ENCODE measurements at regions not wholly inside any gene's neighbourhood (a gene's known extent, or its start where the extent isn't known, plus 50 kb on each side); places are given as distances from the start of the nearest gene placed in this dataset.
A peak's percentile ranks its signal among the peaks of the same experiment; 100 is the strongest.

DNA sequence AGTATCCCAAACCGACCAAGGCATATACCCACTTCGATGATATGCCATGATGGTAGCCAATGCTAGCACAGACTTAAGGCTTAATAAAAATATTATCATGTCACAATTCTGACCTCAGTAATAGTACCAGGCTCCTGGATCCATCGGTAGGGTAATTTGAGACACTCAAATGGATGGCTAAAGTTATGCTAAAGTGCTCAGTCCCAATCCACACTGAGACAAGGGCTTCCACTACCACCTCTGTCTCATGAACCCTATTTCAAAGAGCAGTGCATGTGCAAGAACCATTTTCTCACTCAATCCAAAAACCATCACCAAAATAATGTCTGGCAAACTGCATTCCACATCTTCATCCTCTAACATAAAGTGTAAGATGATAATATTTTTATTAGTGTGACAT lies 122.4 kb upstream of the KRR1 start:
- Histone ChIP-seq H3K23ac (ENCODE audit: low read depth, low read length) (no peak overlapping the region), H3K14ac (replicated peaks; ENCODE audit: low read depth, low read length) (peak overlapping the region; percentile 61; the same call in 1 of the 2 replicates), H4K20me1 (ENCODE audit: insufficient read depth, low read length) (no peaks in the 10 kb centered on the region), H3K27me3 (ENCODE audit: control insufficient read depth, insufficient read depth, low read length) (no peaks in the 10 kb centered on the region), H4K5ac (ENCODE audit: low read depth, low read length) (peak overlapping the region; percentile 54; the same call in 1 of the 2 replicates), H3K18ac (ENCODE audit: low read depth, low read length) (peak overlapping the region; percentile 47; the same call in 1 of the 2 replicates), H3K9ac (ENCODE audit: low read depth, low read length) (no peak overlapping the region), H2AK5ac (ENCODE audit: low read depth, low read length) (peak overlapping the region; percentile 48; the same call in 1 of the 2 replicates), H2BK15ac (ENCODE audit: low read depth, low read length) (peak overlapping the region; percentile 36; the same call in 2 of the 3 replicates), H2BK120ac (ENCODE audit: low read depth, low read length) (peak overlapping the region; percentile 21), H2BK5ac (ENCODE audit: low read depth, low read length, poor library complexity, severe bottlenecking) (no peak overlapping the region), H3K36me3 (ENCODE audit: control insufficient read depth, insufficient read depth, low read length) (no peaks in the 10 kb centered on the region), H3K4ac (ENCODE audit: low read depth, low read length) (0 out of 2 replicates have a peak overlapping the region, but pooled peaks have one; percentile 4), H4K8ac (ENCODE audit: low read depth in 2 of 2, low read length in 2 of 2) (no peak overlapping the region), H3K4me2 (ENCODE audit: low read depth, low read length) (no peak overlapping the region), H2AK9ac (replicated peaks; ENCODE audit: low read depth, low read length, poor library complexity) (no peak overlapping the region), H4K91ac (ENCODE audit: insufficient read depth, low read depth, low read length) (peak overlapping the region; percentile 8; the same call in 1 of the 2 replicates), H3K79me1 (ENCODE audit: low read depth in 1 of 2, low read length in 2 of 2) (no peaks in the 10 kb centered on the region), H3K9me3 (ENCODE audit: control insufficient read depth, insufficient read depth, low read length) (peaks cover 2% of the 10 kb centered on the region; the same call in 1 of the 2 replicates), H3K4me1 (ENCODE audit: control insufficient read depth, insufficient read depth, low read length) (peaks cover 9% of the 10 kb centered on the region), H3K27ac (ENCODE audit: insufficient read depth, low read length) (no peak overlapping the region), H3K4me3 (ENCODE audit: insufficient read depth, low read depth, low read length) (no peak overlapping the region), H2BK20ac (ENCODE audit: low read depth, low read length) (no peak overlapping the region; the same call in 1 of the 2 replicates), H2AFZ (replicated peaks; ENCODE audit: low read length, poor library complexity) (no peak overlapping the region), H3K56ac (ENCODE audit: extremely low read depth, insufficient read depth, low read length) (no peak overlapping the region), H3K9me1 (ENCODE audit: insufficient read depth, low read length) (peaks cover 2% of the 10 kb centered on the region; the same call in 1 of the 2 replicates)
- dilution Hi-C loops (cut with HindIII; ENCODE audit: low sequenced_read_pairs, unreplicated experiment) (no loop called here), intact Hi-C loops (cut with micrococcal nuclease) (no loop called here), in situ Hi-C loops (cut with MboI; ENCODE audit: low sequenced_read_pairs) (no loop called here)
- CTCF ChIA-PET: no interaction called here
- DNase-seq: no peak
- POLR2A ChIA-PET (ENCODE audit: unreplicated experiment): no interaction called here
- TF ChIP-seq POLR2A (IDR thresholded peaks at IDR 0.05; ENCODE audit: low read depth, low read length): no peak
- no peak for TF ChIP-seq RCOR1 (IDR thresholded peaks at IDR 0.05; ENCODE audit: insufficient replicate concordance, low read length)
- TF ChIP-seq FOS (IDR thresholded peaks at IDR 0.05; ENCODE audit: low read depth, low read length): no peak
- no peak for TF ChIP-seq MAFK (IDR thresholded peaks at IDR 0.05; ENCODE audit: low read depth, low read length)
- TF ChIP-seq RFX5 (IDR thresholded peaks at IDR 0.05; ENCODE audit: low read depth, low read length): no peak
- no peak for TF ChIP-seq SMC3 (IDR thresholded peaks at IDR 0.05; ENCODE audit: low read depth, low read length)
- TF ChIP-seq MXI1 (IDR thresholded peaks at IDR 0.05; ENCODE audit: borderline replicate concordance, low read depth, low read length): no peak
- TF ChIP-seq, protein P1, sequence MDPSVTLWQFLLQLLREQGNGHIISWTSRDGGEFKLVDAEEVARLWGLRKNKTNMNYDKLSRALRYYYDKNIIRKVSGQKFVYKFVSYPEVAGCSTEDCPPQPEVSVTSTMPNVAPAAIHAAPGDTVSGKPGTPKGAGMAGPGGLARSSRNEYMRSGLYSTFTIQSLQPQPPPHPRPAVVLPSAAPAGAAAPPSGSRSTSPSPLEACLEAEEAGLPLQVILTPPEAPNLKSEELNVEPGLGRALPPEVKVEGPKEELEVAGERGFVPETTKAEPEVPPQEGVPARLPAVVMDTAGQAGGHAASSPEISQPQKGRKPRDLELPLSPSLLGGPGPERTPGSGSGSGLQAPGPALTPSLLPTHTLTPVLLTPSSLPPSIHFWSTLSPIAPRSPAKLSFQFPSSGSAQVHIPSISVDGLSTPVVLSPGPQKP (IDR thresholded peaks at IDR 0.05; ENCODE audit: borderline replicate concordance, low read depth, low read length): no peak
- no peak for ATAC-seq (ENCODE audit: low read depth)
- no CpG with 5 or more reads among the region's 3 CpGs for WGBS, 2 experiments (ENCODE audit: extremely low coverage in 2 of 2, insufficient read length in 1 of 2)
- no TSS peak for BruUV-seq (replicated peaks)
